ENCODE measurements at regions not wholly inside any gene's neighbourhood (a gene's known extent, or its start where the extent isn't known, plus 50 kb on each side); places are given as distances from the start of the nearest gene placed in this dataset.

- TF ChIP-seq GATA2 (IDR thresholded peaks at IDR 0.05; ENCODE audit: low read depth, low read length) (no peak), GATA3 (IDR thresholded peaks at IDR 0.05; ENCODE audit: low read depth, low read length) (no peak)
Observed at GRCh38 chr7:79552463-79552862, 99.0 kb upstream of the MAGI2 start.

Data from SH-SY5Y (cell line).